ENCODE measurements at regions not wholly inside any gene's neighbourhood (a gene's known extent, or its start where the extent isn't known, plus 50 kb on each side); places are given as distances from the start of the nearest gene placed in this dataset.

DNA sequence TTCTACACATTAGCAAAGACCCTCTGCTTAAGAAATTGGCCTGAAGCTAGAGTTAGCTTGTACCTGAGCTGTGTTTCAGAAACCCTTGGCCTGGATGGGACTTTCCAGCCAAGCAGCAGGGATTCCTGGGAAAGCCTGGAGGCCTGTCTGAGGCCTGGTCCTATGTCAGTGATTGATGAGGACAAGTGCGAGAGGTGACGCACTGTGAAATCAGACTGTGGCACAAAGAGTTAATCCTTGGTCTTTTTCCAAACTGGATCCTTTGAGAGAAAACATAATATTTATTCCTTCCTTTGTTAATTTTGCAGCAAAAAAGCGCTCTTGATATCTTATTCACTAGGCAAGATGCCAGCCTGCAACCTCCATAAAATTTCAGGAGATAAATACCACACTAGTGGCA, 225.0 kb upstream of the ATP11B start:
- H3K9me3 Mint-ChIP-seq, result peaks cover 4% of the 10 kb centered on the region
- no peaks in the 10 kb centered on the region for H3K36me3 Mint-ChIP-seq (ENCODE audit: low read depth)
- TF ChIP-seq, protein P1, sequence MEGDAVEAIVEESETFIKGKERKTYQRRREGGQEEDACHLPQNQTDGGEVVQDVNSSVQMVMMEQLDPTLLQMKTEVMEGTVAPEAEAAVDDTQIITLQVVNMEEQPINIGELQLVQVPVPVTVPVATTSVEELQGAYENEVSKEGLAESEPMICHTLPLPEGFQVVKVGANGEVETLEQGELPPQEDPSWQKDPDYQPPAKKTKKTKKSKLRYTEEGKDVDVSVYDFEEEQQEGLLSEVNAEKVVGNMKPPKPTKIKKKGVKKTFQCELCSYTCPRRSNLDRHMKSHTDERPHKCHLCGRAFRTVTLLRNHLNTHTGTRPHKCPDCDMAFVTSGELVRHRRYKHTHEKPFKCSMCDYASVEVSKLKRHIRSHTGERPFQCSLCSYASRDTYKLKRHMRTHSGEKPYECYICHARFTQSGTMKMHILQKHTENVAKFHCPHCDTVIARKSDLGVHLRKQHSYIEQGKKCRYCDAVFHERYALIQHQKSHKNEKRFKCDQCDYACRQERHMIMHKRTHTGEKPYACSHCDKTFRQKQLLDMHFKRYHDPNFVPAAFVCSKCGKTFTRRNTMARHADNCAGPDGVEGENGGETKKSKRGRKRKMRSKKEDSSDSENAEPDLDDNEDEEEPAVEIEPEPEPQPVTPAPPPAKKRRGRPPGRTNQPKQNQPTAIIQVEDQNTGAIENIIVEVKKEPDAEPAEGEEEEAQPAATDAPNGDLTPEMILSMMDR (IDR thresholded peaks at IDR 0.05; ENCODE audit: unreplicated experiment in 3 of 3), result no peak
- H3K27me3 Mint-ChIP-seq (ENCODE audit: low read depth), result no peaks in the 10 kb centered on the region
- H3K27ac Mint-ChIP-seq, result peak overlapping the region; percentile 91 to 95 (median 94)
- no peak overlapping the region for H3K4me3 Mint-ChIP-seq
- peaks cover 49% of the 10 kb centered on the region for H3K4me1 Mint-ChIP-seq

DNA sequence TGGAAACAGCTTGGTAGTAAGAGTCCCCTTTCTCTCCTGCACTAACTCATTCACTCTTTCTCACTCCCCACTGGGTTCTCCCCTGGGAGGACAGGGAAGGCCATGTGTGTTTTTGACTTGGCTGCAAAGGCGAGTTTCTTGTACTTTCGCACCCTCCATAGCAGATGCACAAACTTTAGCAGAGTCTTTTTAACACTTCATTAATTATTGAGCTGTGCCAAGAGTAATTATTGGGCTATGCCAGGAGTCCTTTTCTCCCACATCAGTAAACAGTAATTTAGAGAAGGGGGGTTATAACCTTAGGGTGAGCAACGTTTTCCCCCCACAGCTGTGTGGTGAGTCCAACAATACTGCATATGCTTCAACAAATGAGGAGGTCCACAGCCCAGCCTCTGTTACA, 224.4 kb upstream of the ATP11B start:
- peak overlapping the region; percentile 91 to 95 (median 94) for H3K27ac Mint-ChIP-seq
- H3K36me3 Mint-ChIP-seq (ENCODE audit: low read depth), result peaks cover 2% of the 10 kb centered on the region
- no peak overlapping the region for H3K4me3 Mint-ChIP-seq
- TF ChIP-seq, protein P1 (IDR thresholded peaks at IDR 0.05; ENCODE audit: unreplicated experiment in 3 of 3), result no peak
- H3K4me1 Mint-ChIP-seq, result peaks cover 49% of the 10 kb centered on the region
- H3K27me3 Mint-ChIP-seq (ENCODE audit: low read depth), result no peaks in the 10 kb centered on the region
- H3K9me3 Mint-ChIP-seq, result peaks cover 10% of the 10 kb centered on the region

DNA sequence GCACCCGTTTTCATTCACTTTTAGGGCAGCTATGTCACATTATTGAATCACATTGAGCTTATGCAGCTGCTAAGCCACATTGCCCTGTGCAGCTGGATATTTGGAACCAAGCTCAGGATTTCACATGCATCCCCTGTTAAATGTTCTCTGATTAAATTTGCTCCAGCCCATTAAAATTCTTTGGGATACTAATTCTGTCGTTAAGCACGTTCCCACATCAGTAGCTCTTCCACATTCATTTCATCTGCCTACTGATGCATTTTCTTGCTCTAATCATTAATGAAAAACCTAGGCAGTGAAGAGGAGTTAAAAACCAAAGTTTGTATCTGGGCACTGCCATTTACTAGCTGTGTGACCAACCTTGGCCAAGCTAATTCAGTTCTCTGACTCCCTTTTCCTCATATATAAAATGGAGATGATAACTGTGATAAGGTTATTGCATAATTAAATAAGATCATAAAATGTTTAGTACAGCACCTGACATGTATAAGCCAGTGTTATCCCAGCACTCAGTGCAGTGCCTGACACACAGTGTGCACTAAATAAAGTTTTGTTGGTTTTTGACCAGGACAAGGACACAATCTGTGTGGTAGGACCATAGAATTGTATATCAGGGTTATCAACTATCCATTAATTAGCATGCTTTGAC, 222.2 kb upstream of the ATP11B start:
- Mint-ChIP-seq H3K27ac (peak overlapping the region; percentile 47 to 63 (median 49)), H3K4me1 (peaks cover 45% of the 10 kb centered on the region), H3K27me3 (ENCODE audit: low read depth) (no peaks in the 10 kb centered on the region), H3K9me3 (peaks cover 16% of the 10 kb centered on the region), H3K4me3 (no peak overlapping the region), H3K36me3 (ENCODE audit: low read depth) (peaks cover 6% of the 10 kb centered on the region)
- TF ChIP-seq, protein P1 (IDR thresholded peaks at IDR 0.05; ENCODE audit: unreplicated experiment in 3 of 3), result no peak

DNA sequence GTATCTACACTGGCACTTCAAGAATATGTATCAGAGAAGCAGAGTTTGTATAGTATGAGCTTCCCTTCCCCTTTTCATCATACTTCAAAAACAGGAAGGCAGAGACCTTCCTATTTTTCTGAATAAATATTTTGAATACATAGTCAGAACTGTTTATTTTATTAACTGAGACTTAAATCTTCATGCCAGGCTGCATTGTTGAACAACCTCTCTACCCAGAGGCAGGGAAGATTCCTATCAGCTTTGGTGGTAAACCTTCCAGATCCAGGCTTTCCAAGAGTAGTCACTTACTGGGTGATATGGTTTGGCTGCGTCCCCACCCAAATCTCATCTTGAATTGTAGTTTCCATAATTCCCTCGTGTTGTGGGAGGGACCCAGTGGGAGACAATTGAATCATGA, 217.4 kb upstream of the ATP11B start:
- H3K36me3 Mint-ChIP-seq (ENCODE audit: low read depth), result peaks cover 6% of the 10 kb centered on the region
- H3K27me3 Mint-ChIP-seq (ENCODE audit: low read depth), result no peaks in the 10 kb centered on the region
- H3K4me3 Mint-ChIP-seq, result no peak overlapping the region
- no peak overlapping the region for H3K27ac Mint-ChIP-seq
- H3K4me1 Mint-ChIP-seq, result peaks cover 2% of the 10 kb centered on the region
- TF ChIP-seq, protein P1 (IDR thresholded peaks at IDR 0.05; ENCODE audit: unreplicated experiment in 3 of 3), result no peak
- H3K9me3 Mint-ChIP-seq, result peaks cover 16% of the 10 kb centered on the region

DNA sequence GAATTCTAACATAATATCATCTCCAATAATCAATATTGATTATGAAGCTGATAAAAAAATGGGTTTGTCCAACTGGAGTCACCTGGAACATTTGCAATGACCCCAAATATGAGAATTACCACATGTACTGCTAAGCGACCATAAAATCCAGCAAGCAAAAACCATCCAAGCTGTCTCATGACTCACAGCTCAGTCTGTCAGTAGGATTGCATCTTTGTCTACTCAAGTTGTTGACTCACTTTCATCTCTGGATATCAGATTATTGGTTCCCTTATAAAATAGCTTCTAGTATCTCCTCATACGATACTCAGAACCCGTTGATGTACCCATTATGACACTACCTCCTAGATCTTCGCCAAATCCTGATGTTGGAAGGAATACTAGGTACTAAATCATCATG, 209.8 kb upstream of the ATP11B start:
- Mint-ChIP-seq H3K9me3 (no peaks in the 10 kb centered on the region), H3K4me1 (no peaks in the 10 kb centered on the region), H3K36me3 (ENCODE audit: low read depth) (no peaks in the 10 kb centered on the region), H3K27ac (no peak overlapping the region), H3K27me3 (ENCODE audit: low read depth) (no peaks in the 10 kb centered on the region), H3K4me3 (no peak overlapping the region)
- TF ChIP-seq, protein P1 (IDR thresholded peaks at IDR 0.05; ENCODE audit: unreplicated experiment in 3 of 3), result no peak

DNA sequence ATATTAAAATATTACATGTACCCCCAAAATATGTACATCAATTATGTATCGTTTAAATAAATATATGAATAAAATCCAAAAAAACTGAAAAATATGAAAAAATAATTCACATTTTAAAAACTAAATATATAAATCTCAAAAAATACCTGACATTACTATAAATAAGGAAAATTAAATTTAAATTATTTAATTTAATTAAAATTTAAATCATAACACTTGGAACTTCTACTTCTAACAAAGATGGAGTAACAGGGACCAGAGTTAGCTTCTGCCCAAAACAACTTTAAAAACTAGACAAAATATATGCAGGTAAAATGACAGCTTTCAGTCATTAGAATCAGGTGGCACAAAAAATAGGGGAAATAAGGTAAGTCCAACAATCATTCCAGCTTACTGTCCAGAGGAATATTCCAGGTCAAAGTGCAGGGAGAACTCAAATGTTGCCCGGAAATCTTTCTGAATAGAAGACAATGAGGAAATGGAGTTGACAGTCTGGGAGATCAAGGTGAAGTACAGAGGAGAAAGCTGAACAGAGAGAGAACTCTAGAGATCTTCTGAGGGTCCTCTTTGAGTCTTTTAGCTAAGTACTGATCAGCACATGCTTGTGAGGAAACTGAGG, 207.7 kb upstream of the ATP11B start:
- Mint-ChIP-seq H3K27me3 (ENCODE audit: low read depth) (no peaks in the 10 kb centered on the region), H3K4me1 (no peaks in the 10 kb centered on the region), H3K36me3 (ENCODE audit: low read depth) (peaks cover 5% of the 10 kb centered on the region), H3K9me3 (peaks cover 5% of the 10 kb centered on the region), H3K4me3 (no peak overlapping the region), H3K27ac (no peak overlapping the region)
- TF ChIP-seq, protein P1 (IDR thresholded peaks at IDR 0.05; ENCODE audit: unreplicated experiment in 3 of 3), result no peak
